HTR-8/SVneo (cell line): ENCODE measurements at regions not wholly inside any gene's neighbourhood (a gene's known extent, or its start where the extent isn't known, plus 50 kb on each side); places are given as distances from the start of the nearest gene placed in this dataset.

Source experiments
- DNase-seq: peaks from one replicate; pipeline ENCODE4 v3.0.0; 2011; ENCODE audit warnings: low spot score, mixed read lengths; ENCODE audit not compliant: insufficient read length
- FAIRE-seq: peaks from 2 replicates; lab custom pipeline; 2011; peaks lifted over from hg19 to GRCh38; lab: Jason Lieb, UNC

GRCh38 chr18:79625195-79625923 is 54.2 kb upstream of the CTDP1 start:
- no peak for FAIRE-seq
- DNase-seq: no peak

- FAIRE-seq (no peak), DNase-seq (no peak)
Observed at GRCh38 chr18:79625924-79626561, 53.6 kb upstream of the CTDP1 start.

GRCh38 chr18:79626905-79627749 is 52.5 kb upstream of the CTDP1 start:
- DNase-seq: no peak
- no peak for FAIRE-seq

GRCh38 chr18:79627750-79628294 is 51.8 kb upstream of the CTDP1 start:
- DNase-seq (no peak), FAIRE-seq (no peak)

GRCh38 chr18:79628416-79629248 is 51.0 kb upstream of the CTDP1 start:
- DNase-seq (no peak), FAIRE-seq (no peak)

- DNase-seq (no peak), FAIRE-seq (no peak)
Observed at GRCh38 chr18:79629249-79629558, 50.4 kb upstream of the CTDP1 start.

GRCh38 chr18:79629606-79630005 is 50.0 kb upstream of the CTDP1 start:
- DNase-seq (no peak), FAIRE-seq (no peak)
